Liver (tissue), 8 donors: ENCODE measurements at regions not wholly inside any gene's neighbourhood (a gene's known extent, or its start where the extent isn't known, plus 50 kb on each side); places are given as distances from the start of the nearest gene placed in this dataset.

ENCODE experiments used
- DNase-seq: peaks from one replicate; pipeline ENCODE4 v3.0.0-alpha.2; 2017; ENCODE audit warnings: low spot score
- H3K27ac ChIP-seq, 2 donors: one replicate each; pipeline ENCODE4 v1.7.0; 2013; ENCODE audit warnings: inconsistent platforms in 2 of 2, low read length in 2 of 2, control low read depth in 1 of 2, low read depth in 1 of 2, mild to moderate bottlenecking in 1 of 2
- H3K27me3 ChIP-seq, 4 donors: one replicate each; pipeline versions ENCODE4 v1.6.1 to v1.7.0; 2013; ENCODE audit warnings: low read length in 3 of 4, inconsistent platforms in 1 of 4, mild to moderate bottlenecking in 1 of 4, moderate library complexity in 1 of 4; ENCODE audit not compliant: control insufficient read depth in 4 of 4, insufficient read depth in 4 of 4
- H3K36me3 ChIP-seq, 4 donors: one replicate each; pipeline versions ENCODE4 v1.6.1 to v1.7.0; 2013; ENCODE audit warnings: low read length in 3 of 4, mild to moderate bottlenecking in 3 of 4, low read depth in 1 of 4, moderate library complexity in 1 of 4; ENCODE audit not compliant: control insufficient read depth in 4 of 4, insufficient read depth in 3 of 4
- H3K4me1 ChIP-seq, 4 donors: one replicate each; pipeline versions ENCODE4 v1.6.1 to v1.7.0; 2013; ENCODE audit warnings: low read length in 3 of 4, mild to moderate bottlenecking in 3 of 4, moderate library complexity in 1 of 4; ENCODE audit not compliant: control insufficient read depth in 4 of 4, insufficient read depth in 4 of 4
- H3K4me3 ChIP-seq, 3 donors: one replicate each; pipeline versions ENCODE4 v1.6.1 to v1.7.0; 2013; ENCODE audit warnings: low read length in 3 of 3, control low read depth in 1 of 3, low read depth in 1 of 3, mild to moderate bottlenecking in 1 of 3
- H3K9ac ChIP-seq, 2 donors: one replicate each; pipeline ENCODE4 v1.7.0; 2013; ENCODE audit warnings: low read length in 2 of 2, mild to moderate bottlenecking in 2 of 2, moderate library complexity in 2 of 2, control low read depth in 1 of 2, low read depth in 1 of 2
- H3K9me3 ChIP-seq, 4 donors: one replicate each; pipeline versions ENCODE4 v1.6.1 to v1.7.0; 2013; ENCODE audit warnings: low read length in 3 of 4; ENCODE audit not compliant: control insufficient read depth in 4 of 4
- CTCF ChIP-seq: fragments of 150-350 bp; IDR thresholded peaks from 2 replicates; pipeline ENCODE4 v1.5.1; 2017; ENCODE audit warnings: improper control_type of control experiment, low read depth, low read length; ENCODE audit not compliant: missing input control
- EGR1 ChIP-seq, 2 donors: IDR thresholded peaks; 2 replicates each; pipeline ENCODE4 v1.6.1; 2016 to 2018; ENCODE audit warnings: antibody characterized with exemption in 2 of 2, low read depth in 2 of 2
- GABPA ChIP-seq, 2 donors: IDR thresholded peaks in 1 of 2; conservative IDR thresholded peaks in 1 of 2; 2 replicates each; pipeline ENCODE4 v1.6.1; 2016; ENCODE audit warnings: antibody characterized with exemption in 2 of 2, mild to moderate bottlenecking in 1 of 2, moderate library complexity in 1 of 2
- HNF4A ChIP-seq, 2 donors: conservative IDR thresholded peaks; 2 replicates each; pipeline ENCODE4 v1.6.1; 2016; ENCODE audit warnings: antibody characterized with exemption in 2 of 2, mild to moderate bottlenecking in 2 of 2
- HNF4G ChIP-seq: IDR thresholded peaks from 2 replicates; pipeline ENCODE4 v1.6.1; 2016; ENCODE audit warnings: antibody characterized with exemption
- JUND ChIP-seq, 2 donors: IDR thresholded peaks; 2 replicates each; pipeline ENCODE4 v1.6.1; 2016; ENCODE audit warnings: antibody characterized with exemption in 2 of 2
- MAX ChIP-seq: IDR thresholded peaks from 2 replicates; pipeline ENCODE4 v1.6.1; 2016; ENCODE audit warnings: antibody characterized with exemption
- NR2F2 ChIP-seq: IDR thresholded peaks from 2 replicates; pipeline ENCODE4 v1.6.1; 2016; ENCODE audit warnings: antibody characterized with exemption
- RAD21 ChIP-seq, 2 donors: IDR thresholded peaks; 2 replicates each; pipeline ENCODE4 v1.6.1; 2016; ENCODE audit warnings: antibody characterized with exemption in 2 of 2, mild to moderate bottlenecking in 2 of 2
- REST ChIP-seq: IDR thresholded peaks from 2 replicates; pipeline ENCODE4 v1.6.1; 2016; ENCODE audit warnings: antibody characterized with exemption, mild to moderate bottlenecking
- RXRA ChIP-seq, 2 donors: IDR thresholded peaks; 2 replicates each; pipeline ENCODE4 v1.6.1; 2017 to 2018; ENCODE audit warnings: antibody characterized with exemption in 2 of 2, mild to moderate bottlenecking in 1 of 2
- SP1 ChIP-seq: IDR thresholded peaks from 2 replicates; pipeline ENCODE4 v1.6.1; 2018; ENCODE audit warnings: antibody characterized with exemption, mild to moderate bottlenecking
- TAF1 ChIP-seq: conservative IDR thresholded peaks from 2 replicates; pipeline ENCODE4 v1.6.1; 2016; ENCODE audit warnings: antibody characterized with exemption, mild to moderate bottlenecking
- YY1 ChIP-seq: IDR thresholded peaks from 2 replicates; pipeline ENCODE4 v1.6.1; 2016; ENCODE audit warnings: antibody characterized with exemption, mild to moderate bottlenecking
- ZBTB33 ChIP-seq: IDR thresholded peaks from 2 replicates; pipeline ENCODE4 v1.6.1; 2016; ENCODE audit warnings: antibody characterized with exemption
- WGBS: extraction: QIAGEN DNeasy Blood & Tissue Kit; methylation state at CpG from one replicate; pipeline ENCODE4 v1.1.7; 2013; 5-methylcytosine and 5-hydroxymethylcytosine counted together
- donor health status: healthy.
- donor health status: healthy.
- donor health status: healthy.
- donor health status: healthy.
- donor health status: healthy.

- no peaks in the 10 kb centered on the region for H3K4me1 ChIP-seq
- no peak overlapping the region for H3K9ac ChIP-seq
- H3K9me3 ChIP-seq, result no peaks in the 10 kb centered on the region
- 81% methylated on average over 5 of the region's 5 CpGs for WGBS
- DNase-seq, result no peak
- H3K4me3 ChIP-seq, result no peak overlapping the region
- no peaks in the 10 kb centered on the region for H3K36me3 ChIP-seq
- peaks cover 0 to 2% (median 0%) of the 10 kb centered on the region in 4 donors for H3K27me3 ChIP-seq
- TF ChIP-seq CTCF (no peak), RXRA (IDR thresholded peaks at IDR 0.05) (no peak), NR2F2 (no peak), YY1 (no peak), GABPA (IDR thresholded peaks at IDR 0.05 in 1 of 2, conservative IDR thresholded peaks at IDR 0.05 in 1 of 2) (no peak), SP1 (no peak), JUND (IDR thresholded peaks at IDR 0.05) (no peak), HNF4A (conservative IDR thresholded peaks at IDR 0.05) (no peak), ZBTB33 (no peak), EGR1 (IDR thresholded peaks at IDR 0.05; ENCODE audit: low read depth in 2 of 2) (no peak), TAF1 (no peak), HNF4G (no peak), MAX (no peak), REST (no peak), RAD21 (IDR thresholded peaks at IDR 0.05) (no peak)
- H3K27ac ChIP-seq, result no peak overlapping the region
Measured at GRCh38 chr5:158119961-158120723, 261.2 kb upstream of the CLINT1 start.
